ENCODE measurements at regions not wholly inside any gene's neighbourhood (a gene's known extent, or its start where the extent isn't known, plus 50 kb on each side); places are given as distances from the start of the nearest gene placed in this dataset.

- TF ChIP-seq CTCF (conservative IDR thresholded peaks at IDR 0.05; ENCODE audit: low read length), result no peak
- TF ChIP-seq EZH2phosphoT487 (IDR thresholded peaks at IDR 0.05; ENCODE audit: borderline replicate concordance), result no peak
These were observed 510.4 kb upstream of the ARGLU1 start for GRCh38 chr13:107078229-107078765.
